CD4-positive, alpha-beta T cell treated with Interleukin-6 at 100 ng/mL for 8 hours (primary cell): ENCODE measurements at regions not wholly inside any gene's neighbourhood (a gene's known extent, or its start where the extent isn't known, plus 50 kb on each side); places are given as distances from the start of the nearest gene placed in this dataset.

Experiments used
- DNase-seq: peaks from one replicate; pipeline ENCODE4 v3.0.0-alpha.2; 2020; ENCODE audit warnings: mixed read lengths, low spot score

DNA sequence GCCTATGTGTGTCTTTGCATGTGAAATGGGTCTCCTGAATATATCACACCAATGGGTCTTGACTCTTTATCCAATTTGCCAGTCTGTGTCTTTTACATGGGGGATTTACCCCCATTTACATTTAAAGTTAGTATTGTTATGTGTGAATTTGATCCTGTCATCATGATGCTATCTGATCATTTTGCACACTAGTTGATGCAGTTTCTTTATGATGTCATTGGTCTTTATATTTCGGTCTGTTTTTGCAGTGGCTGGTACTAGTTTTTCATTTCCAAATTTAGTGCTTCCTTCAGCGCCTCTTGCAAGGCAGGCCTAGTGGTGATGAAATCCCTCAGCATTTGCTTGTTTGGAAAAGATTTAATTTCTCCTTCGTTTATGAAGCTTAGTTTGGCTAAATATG lies 555.2 kb upstream of the BTBD3 start:
- no peak for DNase-seq

DNA sequence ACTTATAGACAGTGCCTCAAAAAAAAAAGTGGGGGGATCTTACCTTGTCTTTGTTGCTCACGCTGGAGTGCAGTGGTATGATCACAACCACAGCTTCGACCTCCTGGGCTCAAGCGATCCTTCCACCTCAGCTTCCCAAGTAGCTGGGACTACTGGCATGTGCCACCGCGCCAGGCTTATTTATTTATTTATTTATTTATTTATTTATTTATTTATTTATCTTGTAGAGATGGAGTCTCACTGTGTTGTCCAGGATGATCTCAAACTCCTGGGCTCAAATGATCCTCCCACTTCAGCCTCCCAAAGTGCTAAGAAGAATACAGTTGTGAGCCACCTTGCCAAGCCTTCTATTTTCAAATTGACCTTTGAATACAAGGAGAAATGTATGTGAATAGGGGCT lies 553.0 kb upstream of the BTBD3 start:
- no peak for DNase-seq

DNA sequence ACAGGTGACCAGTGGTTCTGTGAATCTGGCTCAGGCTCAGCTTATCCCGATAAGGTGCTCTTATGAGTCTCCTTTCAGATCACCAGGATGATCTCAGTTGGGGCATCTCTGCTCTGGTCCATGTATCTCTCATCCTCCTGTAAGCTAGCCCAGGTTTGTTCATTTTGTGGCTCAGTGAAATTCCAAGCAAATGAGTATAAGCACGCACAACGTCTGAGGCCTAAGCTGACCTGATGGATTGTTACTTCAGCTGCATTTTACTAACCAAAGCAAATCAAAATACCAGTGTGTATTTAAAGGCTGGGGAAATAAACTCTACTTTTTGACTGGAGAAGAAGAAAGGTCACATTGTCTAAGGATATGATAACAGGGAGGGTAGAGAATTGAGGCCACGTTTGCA lies 551.0 kb upstream of the BTBD3 start:
- no peak for DNase-seq

DNA sequence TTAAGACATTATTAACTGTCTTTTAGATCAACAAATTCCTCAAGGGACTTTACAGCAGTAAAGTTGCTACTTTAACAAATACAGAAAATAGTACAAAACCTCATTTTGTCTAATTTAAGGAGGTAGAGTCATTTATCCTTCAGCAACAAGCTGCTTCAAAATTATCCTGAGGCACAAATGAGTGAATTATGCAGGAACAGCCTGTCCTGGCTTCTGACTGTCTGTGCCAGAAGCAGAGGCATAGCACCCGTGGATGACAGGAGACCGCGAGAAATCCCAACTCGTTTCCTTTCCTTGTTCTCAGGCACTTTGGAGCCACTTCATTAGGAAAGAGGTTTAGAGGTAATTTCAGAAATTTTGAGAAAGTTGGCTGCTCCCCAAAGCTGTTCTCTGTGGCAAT lies 549.2 kb upstream of the BTBD3 start:
- DNase-seq, result no peak

DNA sequence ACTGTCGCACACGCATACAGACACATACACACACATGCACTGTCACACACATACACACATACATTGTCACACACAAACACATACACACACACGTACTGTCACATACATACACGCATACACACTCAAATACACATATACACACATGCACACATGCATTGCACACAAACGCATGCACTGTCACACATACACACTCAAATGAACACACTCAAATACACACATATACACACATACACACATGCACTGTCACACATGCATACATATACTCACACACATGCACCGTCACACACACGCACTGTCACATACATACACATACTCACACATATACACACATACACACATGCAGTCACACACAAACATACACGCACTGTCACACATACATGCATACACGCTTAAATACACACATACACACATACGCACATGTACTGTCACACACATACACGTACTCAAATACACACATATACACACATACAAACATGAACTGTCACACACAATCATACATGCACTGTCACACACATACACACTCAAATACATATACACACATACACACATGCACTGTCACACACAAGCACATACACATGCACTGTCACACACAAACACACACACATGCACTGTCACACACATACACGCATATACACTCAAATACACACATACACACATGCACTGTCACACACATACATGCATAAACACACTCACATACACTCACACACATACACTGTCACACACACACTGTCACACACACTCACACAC lies 548.6 kb upstream of the BTBD3 start:
- DNase-seq, result no peak

DNA sequence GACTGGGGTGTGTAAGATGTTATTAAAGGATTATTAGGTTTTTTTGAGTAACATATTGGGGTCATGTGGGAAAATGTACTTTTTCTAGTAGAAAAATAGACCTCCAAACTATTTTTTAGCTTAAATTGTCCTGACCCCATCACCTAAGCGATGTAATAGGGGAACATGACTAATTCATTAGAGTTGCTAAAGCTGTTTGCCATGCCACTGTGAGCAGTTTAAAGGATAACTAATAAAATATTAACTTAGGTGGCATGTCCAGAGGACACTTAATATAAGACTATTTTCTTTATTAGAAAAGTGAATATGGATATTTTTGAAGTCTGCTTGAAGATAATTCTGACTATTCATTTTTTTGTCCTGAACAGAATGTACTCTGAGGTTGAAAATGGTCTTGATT lies 545.9 kb upstream of the BTBD3 start:
- no peak for DNase-seq

DNA sequence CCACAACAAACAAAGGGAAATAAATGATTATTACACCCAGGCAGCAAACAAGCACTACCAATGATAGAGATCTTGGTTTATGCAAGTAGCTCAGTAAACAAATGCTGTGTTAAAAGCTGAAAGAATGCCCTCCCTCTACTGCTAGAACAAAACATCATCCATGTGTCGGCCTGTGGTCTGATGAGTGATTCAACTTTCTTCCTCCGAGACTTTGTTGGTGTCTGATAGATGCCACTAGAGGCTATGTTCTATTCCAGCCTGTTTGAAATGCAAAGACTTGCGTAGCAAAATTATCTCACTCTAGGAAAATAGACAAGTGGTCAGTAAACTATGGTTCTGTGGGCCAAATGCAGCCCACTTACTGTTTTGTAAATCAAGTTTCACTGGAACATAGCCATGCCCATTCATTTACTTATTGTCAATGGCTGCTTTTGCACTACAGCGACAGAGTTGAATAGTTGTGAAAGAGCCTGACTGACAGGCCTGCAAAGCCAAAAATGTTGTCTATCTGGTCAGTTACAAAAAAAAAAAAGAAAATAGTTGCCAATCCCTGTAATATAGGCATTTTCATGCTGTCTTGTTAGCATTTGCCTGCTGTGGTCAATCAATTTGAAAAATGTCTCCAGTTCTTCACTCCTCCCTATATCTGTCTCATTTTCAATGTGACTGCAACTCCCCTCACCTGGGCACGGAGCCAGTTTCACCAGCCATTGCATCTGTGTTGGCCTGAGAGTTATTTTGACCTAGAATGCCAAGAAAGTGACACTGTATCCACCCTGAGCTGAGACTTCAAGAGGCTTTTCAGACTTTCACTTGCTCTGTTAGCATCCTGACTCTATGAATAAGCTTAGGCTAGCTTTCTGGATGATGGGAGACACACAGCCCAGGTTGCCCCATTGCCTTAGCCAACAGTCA lies 544.6 kb upstream of the BTBD3 start:
- DNase-seq, result no peak

DNA sequence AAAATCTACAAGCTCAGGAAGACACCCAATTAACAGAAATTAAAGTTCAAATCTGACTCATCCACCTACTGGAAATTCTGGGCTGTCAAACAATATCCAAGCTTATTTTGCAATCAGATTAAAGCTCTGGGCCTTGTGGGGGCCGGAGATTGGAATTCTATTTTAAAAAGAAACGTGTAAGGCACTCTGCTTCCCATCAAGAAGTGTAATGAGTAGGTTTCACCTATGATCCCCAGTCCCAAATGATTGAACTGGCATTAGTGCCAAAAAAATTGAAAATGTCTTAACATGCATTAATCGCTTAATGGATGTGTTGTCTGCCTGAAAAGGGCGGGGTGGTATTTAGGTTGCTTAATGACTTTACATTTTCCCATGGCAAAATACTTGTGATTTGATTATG lies 542.4 kb upstream of the BTBD3 start:
- DNase-seq, result no peak

DNA sequence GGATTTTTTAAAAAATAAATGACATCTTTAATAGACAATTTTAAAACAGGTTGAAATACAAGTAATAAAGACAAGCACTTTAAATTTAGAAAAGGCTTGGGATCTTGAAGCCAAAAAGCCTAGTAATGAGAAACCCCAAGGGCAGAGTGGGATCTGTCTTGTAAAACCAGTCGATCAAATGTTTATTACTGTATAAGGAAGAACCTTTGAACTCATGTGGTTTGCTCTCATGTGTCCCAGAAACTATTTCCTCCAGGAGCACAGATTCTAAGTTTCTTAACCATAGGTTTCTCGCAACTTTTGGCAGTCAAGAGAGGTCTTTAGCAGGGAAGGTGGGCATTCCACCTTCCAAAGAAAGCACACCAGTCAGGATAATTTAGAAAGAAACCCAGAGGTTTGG lies 541.7 kb upstream of the BTBD3 start:
- no peak for DNase-seq

DNA sequence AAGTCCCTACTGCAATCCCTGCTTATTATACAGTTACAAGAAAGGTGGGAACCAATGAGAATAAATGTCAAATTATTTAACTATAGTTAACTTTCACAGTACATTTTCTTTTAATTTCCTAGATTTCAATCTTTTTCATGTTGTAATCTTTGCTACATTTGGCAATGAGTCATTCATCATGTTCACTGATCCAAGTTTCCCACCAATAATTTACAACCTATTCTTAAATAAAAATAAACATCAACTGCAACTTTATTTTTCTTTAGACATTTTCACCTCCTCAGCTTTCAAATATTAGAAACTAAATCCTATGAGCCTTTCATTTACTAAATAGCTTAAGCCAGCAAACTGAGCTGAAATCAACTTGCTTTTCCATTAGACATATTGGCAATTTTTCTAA lies 541.3 kb upstream of the BTBD3 start:
- no peak for DNase-seq

DNA sequence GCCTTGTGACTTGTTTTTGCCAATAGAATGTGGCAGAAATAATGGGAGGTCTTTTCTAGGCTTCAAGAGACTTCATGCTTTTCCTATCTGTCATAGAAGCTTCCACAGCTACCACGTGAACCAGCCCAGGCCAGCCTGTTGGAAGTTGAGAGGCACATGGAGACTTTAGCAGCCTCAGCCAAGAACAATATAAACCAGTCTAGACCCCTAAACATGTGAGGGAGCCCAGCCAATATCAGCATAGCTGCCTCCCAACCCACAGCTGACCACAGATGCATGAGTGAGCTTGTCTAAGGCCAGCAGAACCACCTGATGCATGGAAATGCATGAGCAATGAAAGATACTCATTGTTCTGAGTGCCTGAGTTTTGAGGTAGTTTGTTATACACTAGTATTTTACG lies 540.7 kb upstream of the BTBD3 start:
- no peak for DNase-seq

DNA sequence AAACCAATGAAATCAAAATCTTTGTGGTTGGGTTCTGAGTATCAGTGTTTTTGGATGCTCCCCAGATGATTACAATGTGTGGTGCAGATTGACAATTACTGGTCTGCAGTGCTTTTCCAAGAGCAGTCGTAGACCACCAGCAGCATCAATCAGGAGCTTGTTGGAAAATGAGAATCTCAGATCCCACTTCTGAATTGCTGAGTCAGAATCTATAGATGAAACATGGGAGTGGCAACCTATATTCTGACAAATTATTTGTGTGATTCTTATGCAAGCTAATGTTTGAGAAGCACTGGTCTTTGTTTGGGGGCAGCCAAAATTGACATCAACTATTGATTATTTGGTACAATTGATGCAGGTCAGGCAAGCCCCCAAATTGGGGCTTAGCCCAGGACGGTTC lies 539.9 kb upstream of the BTBD3 start:
- DNase-seq, result no peak

DNA sequence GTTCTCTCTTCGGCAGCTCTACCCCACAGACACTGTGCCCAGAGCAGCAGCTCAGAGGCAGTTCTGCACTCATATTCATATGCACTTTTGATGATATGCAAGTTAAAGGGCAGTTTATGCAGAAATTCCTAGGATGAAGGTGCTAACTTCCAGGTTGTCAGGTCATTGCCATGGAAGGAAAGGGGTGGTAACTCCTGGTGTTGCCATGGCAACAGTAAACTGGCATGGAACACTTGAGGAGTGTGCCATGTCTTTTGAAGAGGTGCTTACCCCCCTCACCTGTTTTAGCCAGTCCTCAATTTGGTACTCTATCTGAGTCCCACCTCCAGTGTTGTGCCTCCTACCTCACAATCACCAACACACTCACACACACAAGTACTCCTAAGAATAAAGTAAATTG lies 539.4 kb upstream of the BTBD3 start:
- DNase-seq, result no peak

DNA sequence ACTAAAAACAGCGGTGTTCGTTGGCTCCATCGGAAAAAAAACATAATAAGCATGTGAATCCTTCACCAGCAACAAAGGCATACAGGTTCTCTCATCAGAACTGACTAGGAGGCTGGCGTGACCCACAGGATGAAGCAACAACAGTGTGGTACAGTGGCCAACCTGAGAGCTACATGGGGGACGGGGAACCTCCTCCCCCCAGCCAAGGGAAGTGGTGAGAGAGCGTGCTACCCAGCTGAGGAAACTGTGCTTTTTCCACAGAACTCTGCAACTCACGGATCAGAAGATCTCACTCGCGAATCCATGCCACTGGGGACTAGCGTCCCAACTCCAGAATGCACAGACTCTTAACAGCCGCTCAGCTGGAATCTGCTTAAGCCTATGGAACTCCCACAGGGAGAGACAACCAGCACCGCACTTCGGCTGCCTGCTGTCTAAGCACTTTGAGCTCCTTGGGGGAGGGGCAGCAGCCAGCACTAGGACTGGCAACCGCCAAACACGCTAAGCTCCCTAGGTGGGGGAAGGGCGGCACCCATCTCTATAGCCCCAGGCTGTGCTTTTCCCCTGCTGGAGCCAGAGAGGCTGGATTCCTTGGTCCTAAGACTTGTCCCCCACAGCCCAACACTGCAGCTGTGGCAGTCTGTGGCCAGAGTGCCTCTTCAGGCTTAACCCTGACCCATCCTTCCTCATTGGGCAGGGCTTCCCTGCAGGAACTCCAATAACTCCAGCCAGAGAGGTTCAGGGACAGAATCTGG lies 538.3 kb upstream of the BTBD3 start:
- DNase-seq, result no peak

DNA sequence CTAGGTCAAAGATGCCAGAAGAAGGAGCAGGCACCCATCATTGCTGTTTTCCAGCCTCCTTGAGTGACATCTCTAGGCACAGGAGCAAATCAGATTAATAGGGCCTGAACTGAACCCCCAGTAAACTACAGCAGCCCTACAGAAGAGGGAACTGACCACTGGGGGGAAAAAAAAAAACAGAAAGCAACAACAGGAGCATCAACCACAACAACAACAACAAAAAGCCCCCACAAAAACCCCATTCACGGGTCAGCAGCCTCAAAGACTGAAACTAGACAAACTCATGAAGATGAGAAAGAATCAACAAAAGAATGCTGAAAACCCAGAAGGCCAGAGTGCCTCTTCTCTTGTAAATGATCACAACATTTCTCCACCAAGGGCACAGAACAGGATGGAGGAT lies 537.4 kb upstream of the BTBD3 start:
- no peak for DNase-seq

DNA sequence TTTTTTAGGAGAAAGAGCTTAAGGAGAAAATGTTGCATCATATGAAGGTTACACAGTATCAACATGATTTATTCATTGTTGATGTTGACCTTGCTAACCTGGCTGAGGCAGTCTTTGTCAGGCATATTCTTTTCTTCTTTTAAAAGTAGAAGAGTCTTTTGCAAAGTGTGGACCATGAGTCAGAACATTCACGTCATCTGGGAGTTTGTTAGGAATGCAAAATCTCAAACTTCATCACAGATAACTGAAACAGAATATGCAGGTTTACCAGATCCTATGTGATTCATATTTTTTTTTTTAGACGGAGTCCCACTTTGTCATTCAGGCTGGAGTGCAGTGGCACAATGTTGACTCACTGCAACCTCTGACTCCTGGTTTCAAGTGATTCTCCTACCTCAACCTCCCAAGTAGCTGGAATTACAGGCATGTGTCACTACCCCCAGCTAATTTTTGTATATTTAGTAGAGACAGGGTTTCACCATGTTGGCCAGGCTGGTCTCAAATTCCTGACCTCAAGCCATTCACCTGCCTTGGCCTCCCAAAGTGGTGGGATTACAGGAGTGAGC lies 530.4 kb upstream of the BTBD3 start:
- no peak for DNase-seq

DNA sequence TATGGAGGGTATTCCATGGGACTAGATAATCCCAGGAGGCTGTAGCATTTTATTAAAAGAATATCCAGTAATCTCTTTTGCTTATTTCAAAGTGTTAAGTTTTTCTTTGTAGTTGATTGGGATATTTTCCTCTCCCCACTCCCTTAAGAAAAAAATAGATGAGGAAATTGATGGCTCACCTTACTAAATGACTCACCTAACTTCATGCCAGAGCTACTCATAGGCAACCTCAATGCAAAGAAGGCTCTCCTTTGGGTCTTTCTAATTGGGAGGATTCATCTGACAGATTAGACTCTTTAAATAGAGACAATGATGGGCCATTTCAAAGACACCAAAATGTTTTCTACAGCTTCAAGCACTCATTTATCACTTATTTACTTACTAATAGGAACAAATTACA lies 528.5 kb upstream of the BTBD3 start:
- DNase-seq, result no peak

DNA sequence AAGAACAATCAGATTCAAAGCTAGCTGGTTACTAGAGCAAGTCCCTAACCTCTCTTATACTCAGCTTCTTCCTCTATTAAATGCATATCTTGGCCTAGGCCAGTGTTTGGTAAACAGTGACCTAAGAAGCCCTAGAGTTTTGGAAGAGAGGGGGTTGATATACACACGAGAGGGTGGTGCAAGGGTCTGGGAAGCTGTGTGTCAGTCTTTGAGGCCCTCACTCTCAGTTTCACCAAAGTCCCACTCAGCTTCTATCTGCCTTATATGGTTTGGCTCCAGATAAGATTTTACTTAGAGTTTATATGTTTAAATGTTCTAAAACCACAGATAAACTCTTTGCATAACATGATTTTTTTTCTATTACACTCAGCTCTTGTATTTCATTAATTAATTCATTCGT lies 526.1 kb upstream of the BTBD3 start:
- no peak for DNase-seq

DNA sequence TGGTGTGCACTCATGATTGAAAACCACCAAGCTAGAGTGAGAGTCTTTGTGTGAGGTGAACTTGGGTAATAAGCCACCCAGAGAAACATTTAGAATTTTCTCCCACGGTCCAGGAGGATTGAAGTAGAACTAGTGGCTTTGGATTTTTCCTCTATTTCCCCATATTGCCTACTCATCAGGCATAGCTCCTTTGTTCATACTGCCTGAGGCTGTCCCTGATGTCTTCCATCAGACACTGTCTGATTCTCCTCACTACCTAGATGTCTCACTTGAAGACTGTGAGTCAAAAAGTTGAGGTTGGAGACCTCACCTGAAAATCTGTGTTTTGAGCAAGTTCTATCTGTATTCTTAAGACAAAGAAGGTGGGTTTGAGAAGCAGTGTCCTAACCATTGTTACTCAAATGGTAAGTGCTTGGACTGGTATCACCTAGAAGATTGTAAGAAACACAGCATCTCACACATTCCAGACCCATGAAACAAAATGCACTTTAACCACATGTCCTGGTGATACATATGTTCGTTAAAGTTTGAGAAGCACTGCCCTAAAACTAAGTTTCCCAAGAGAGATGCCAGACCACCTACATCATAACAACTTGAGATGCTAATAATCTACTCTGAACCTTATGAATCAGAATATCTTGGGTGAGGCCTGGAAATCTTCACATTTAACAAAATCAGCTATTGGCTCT lies 523.4 kb upstream of the BTBD3 start:
- no peak for DNase-seq

DNA sequence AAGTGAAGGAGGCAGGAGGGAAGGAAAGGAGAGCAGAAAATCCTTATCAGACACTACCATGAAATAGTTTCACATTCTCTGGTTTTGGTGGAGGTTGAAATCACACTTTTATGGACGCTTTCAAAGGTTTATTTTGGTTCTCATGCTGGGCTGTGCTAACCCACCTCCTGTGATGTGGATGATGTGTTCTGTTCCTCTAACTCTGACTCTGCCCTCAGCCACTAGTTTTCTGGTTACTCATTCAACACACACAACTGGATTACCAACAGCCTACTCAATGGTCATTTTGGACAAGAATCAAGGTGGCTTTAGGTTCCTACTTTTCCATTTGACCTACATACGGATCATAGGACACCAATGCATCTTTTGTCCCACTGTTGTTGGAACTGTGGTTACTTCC lies 522.1 kb upstream of the BTBD3 start:
- no peak for DNase-seq

DNA sequence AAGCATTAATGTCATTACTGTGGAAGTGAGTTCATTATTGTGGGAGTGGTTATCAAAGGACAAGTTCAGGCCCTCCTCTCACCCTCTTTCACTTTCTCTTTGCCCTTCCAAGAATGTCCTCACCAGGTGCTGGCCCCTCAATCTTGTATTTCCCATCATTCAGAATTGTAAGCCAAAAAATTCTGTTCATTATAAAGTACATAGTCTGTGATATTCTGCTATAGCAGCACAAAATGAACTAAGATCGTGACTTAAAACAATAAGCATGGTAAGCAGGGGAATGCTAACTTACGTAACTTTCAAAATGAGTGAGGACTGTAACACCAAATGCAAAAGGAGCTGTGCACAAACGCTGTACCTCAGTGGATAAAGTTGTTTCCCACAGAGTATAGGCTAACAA lies 515.7 kb upstream of the BTBD3 start:
- no peak for DNase-seq

DNA sequence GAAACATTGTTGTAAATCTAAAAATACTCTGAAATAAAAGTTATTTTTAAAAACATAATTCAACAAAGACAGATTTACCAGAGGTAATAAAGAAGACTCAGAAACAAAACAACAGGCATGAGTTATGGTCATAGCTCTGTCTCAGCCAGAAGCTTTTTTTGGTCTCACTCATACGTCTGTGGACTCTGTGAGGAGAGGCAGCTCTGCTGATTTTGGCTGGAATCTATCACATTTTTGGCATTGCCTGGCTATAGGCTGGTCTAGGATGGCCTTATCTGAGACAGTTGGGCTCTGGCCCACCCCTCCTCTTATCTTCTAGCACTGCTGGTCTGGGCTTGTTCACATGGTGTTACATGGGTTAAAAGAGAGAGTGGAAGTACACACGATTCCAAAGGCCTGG lies 514.0 kb upstream of the BTBD3 start:
- DNase-seq, result no peak
